ENCODE measurements at regions not wholly inside any gene's neighbourhood (a gene's known extent, or its start where the extent isn't known, plus 50 kb on each side); places are given as distances from the start of the nearest gene placed in this dataset.

GRCh38 chr4:63795301-63795700 lies 613.9 kb downstream of the TECRL start:
- DNase-seq = no peak

- no peak for DNase-seq
These were observed 618.9 kb downstream of the TECRL start for GRCh38 chr4:63790377-63790776.

GRCh38 chr4:63788271-63788670 lies 621.0 kb downstream of the TECRL start:
- no peak for DNase-seq

GRCh38 chr4:63787326-63787725 lies 621.9 kb downstream of the TECRL start:
- DNase-seq = no peak

- DNase-seq = no peak
These were observed 623.1 kb downstream of the TECRL start for GRCh38 chr4:63786171-63786570.

GRCh38 chr4:63784822-63785221 lies 624.4 kb downstream of the TECRL start:
- DNase-seq = no peak

GRCh38 chr4:63777601-63778000 lies 631.6 kb downstream of the TECRL start:
- DNase-seq = no peak

GRCh38 chr4:63764400-63764799 lies 644.9 kb downstream of the TECRL start:
- DNase-seq = no peak

- DNase-seq = no peak
These were observed 651.3 kb downstream of the TECRL start for GRCh38 chr4:63757929-63758328.

GRCh38 chr4:63742882-63743281 lies 666.4 kb downstream of the TECRL start:
- no peak for DNase-seq

GRCh38 chr4:63729519-63729918 lies 679.7 kb downstream of the TECRL start:
- no peak for DNase-seq

GRCh38 chr4:63728480-63729177 lies 680.6 kb downstream of the TECRL start:
- no peak for DNase-seq

GRCh38 chr4:63717384-63717783 lies 691.9 kb downstream of the TECRL start:
- DNase-seq = no peak

- DNase-seq = no peak
These were observed 700.6 kb downstream of the TECRL start for GRCh38 chr4:63708661-63709060.

GRCh38 chr4:63700569-63700968 lies 708.7 kb downstream of the TECRL start:
- no peak for DNase-seq

GRCh38 chr4:63693321-63693720 lies 715.9 kb downstream of the TECRL start:
- DNase-seq = no peak

GRCh38 chr4:63678358-63678931 lies 730.8 kb downstream of the TECRL start:
- no peak for DNase-seq

- no peak for DNase-seq
These were observed 738.5 kb downstream of the TECRL start for GRCh38 chr4:63670735-63671134.

GRCh38 chr4:63663870-63664269 lies 745.4 kb downstream of the TECRL start:
- DNase-seq = no peak

GRCh38 chr4:63644396-63644795 lies 764.9 kb downstream of the TECRL start:
- DNase-seq = no peak

- DNase-seq = no peak
These were observed 772.0 kb downstream of the TECRL start for GRCh38 chr4:63637270-63637669.

- no peak for DNase-seq
These were observed 776.4 kb downstream of the TECRL start for GRCh38 chr4:63632858-63633257.

- DNase-seq = no peak
These were observed 789.0 kb downstream of the TECRL start for GRCh38 chr4:63620271-63620670.

- no peak for DNase-seq
These were observed 789.5 kb downstream of the TECRL start for GRCh38 chr4:63619771-63620170.
